K562 (cell line): ENCODE measurements at regions not wholly inside any gene's neighbourhood (a gene's known extent, or its start where the extent isn't known, plus 50 kb on each side); places are given as distances from the start of the nearest gene placed in this dataset.

Experiments used
- ATAC-seq: fragments of 200-7000 bp; cut with Tn5 transposase; 3 replicates; pipeline ENCODE4 v1.9.1; 2020; ENCODE audit warnings: moderate library complexity
- BruUV-seq: library from RNA; stranded (reverse); fragments of 400-500 nt; replicated peaks from 2 replicates; lab custom pipeline; 2021; lab: Mats Ljungman, UMichigan
- CTCF ChIA-PET: fragments of 300-600 bp; formaldehyde crosslinking; extraction: SDS; loops from one replicate; lab custom pipeline; 2021; ENCODE audit warnings: low intra/inter-chr PET ratio; lab: Yijun Ruan, JAX
- POLR2A ChIA-PET: fragments of 300-600, 350-650 bp; sonication (Branson Sonifier 250); formaldehyde crosslinking; extraction: SDS; loops from one replicate; lab custom pipeline; 2021; ENCODE audit warnings: antibody characterized with exemption, inconsistent platforms; lab: Yijun Ruan, JAX
- DNase-seq, 4 experiments: peaks; one replicate each; pipeline versions ENCODE4 v3.0.0 to v3.0.0-alpha.2; 2011 to 2018; ENCODE audit warnings: low spot score in 3 of 4, mixed read lengths in 3 of 4; ENCODE audit errors: extremely low read depth in 1 of 4
- FAIRE-seq: peaks from 2 replicates; lab custom pipeline; 2011; peaks lifted over from hg19 to GRCh38; lab: Jason Lieb, UNC
- H2AFZ ChIP-seq: 2 replicates; pipeline ENCODE4 v1.6.0; 2011; ENCODE audit warnings: low read depth, low read length, control low read depth, inconsistent platforms
- H3K27ac ChIP-seq: fragments of 200-600 bp; 3 replicates; pipeline ENCODE4 v1.8.0; 2011; ENCODE audit warnings: low read depth, mild to moderate bottlenecking, control low read depth, inconsistent platforms, low read length, moderate library complexity, mixed read lengths; ENCODE audit errors: extremely low read depth
- H3K27me3 ChIP-seq, 2 experiments: fragments of 300-600 bp in 1 of 2; 2 replicates in 1 of 2; 3 replicates in 1 of 2; pipeline versions ENCODE4 v1.6.0 to v1.8.0; 2011; ENCODE audit warnings: inconsistent platforms in 2 of 2, low read length in 2 of 2, mild to moderate bottlenecking in 1 of 2, mixed read lengths in 1 of 2, moderate library complexity in 1 of 2; ENCODE audit not compliant: control insufficient read depth in 2 of 2, insufficient read depth in 2 of 2
- H3K36me3 ChIP-seq: fragments of 300-600 bp; 3 replicates; pipeline ENCODE4 v1.8.0; 2011; ENCODE audit warnings: mild to moderate bottlenecking, low read length, inconsistent platforms; ENCODE audit not compliant: control insufficient read depth, insufficient read depth
- H3K4me1 ChIP-seq, 2 experiments: fragments of 200-600 bp in 1 of 2; replicated peaks in 1 of 2; 2 replicates in 1 of 2; 3 replicates in 1 of 2; pipeline versions ENCODE4 v1.5.1 to v1.8.0; 2011; ENCODE audit warnings: inconsistent platforms in 2 of 2, low read length in 2 of 2, mild to moderate bottlenecking in 1 of 2, mixed read lengths in 1 of 2, moderate library complexity in 1 of 2; ENCODE audit not compliant: control insufficient read depth in 2 of 2, insufficient read depth in 2 of 2
- H3K4me2 ChIP-seq: 2 replicates; pipeline ENCODE4 v1.6.1; 2011; ENCODE audit warnings: low read length, control low read depth, inconsistent platforms, mixed read lengths; ENCODE audit not compliant: insufficient read depth
- H3K4me3 ChIP-seq: fragments of 200-600 bp; sonication (generic), shearing (Covaris generic); 2 replicates; pipeline ENCODE4 v1.5.1; 2016; ENCODE audit warnings: control low read depth, inconsistent platforms
- H3K79me2 ChIP-seq: fragments of 200-600 bp; 3 replicates; pipeline ENCODE4 v1.8.0; 2011; ENCODE audit warnings: low read length, inconsistent platforms; ENCODE audit not compliant: control insufficient read depth, insufficient read depth
- H3K9ac ChIP-seq, 2 experiments: 2 replicates each; pipeline versions ENCODE4 v1.6.0 to v1.6.1; 2011; ENCODE audit warnings: low read depth in 2 of 2, low read length in 2 of 2, control low read depth in 1 of 2, inconsistent platforms in 1 of 2, mild to moderate bottlenecking in 1 of 2, mixed read lengths in 1 of 2; ENCODE audit not compliant: insufficient read depth in 1 of 2
- H3K9me1 ChIP-seq: one replicate; pipeline ENCODE4 v1.6.0; 2011; ENCODE audit warnings: inconsistent platforms, mild to moderate bottlenecking, low read length, moderate library complexity; ENCODE audit not compliant: control insufficient read depth, insufficient read depth
- H3K9me3 ChIP-seq: replicated peaks from 2 replicates; pipeline ENCODE4 v1.5.1; 2011; ENCODE audit warnings: low read depth, low read length, inconsistent platforms; ENCODE audit not compliant: control insufficient read depth, insufficient read depth
- H4K20me1 ChIP-seq: replicated peaks from 2 replicates; pipeline ENCODE4 v1.6.1; 2011; ENCODE audit warnings: low read length, inconsistent platforms, mixed read lengths; ENCODE audit not compliant: control insufficient read depth, insufficient read depth
- CBX3 ChIP-seq, 2 experiments: IDR thresholded peaks; 1 replicate in 1 of 2; 2 replicates in 1 of 2; pipeline ENCODE4 v1.6.1; 2012; ENCODE audit warnings: inconsistent platforms in 2 of 2, low read length in 2 of 2, borderline replicate concordance in 1 of 2, control low read depth in 1 of 2
- MCM7 ChIP-seq, 2 experiments: fragments of 450-650 bp; IDR thresholded peaks; 2 replicates each; pipeline ENCODE4 v1.6.1; 2016 to 2018
- SIN3B ChIP-seq: fragments of 450-650 bp; IDR thresholded peaks from 2 replicates; pipeline ENCODE4 v1.6.1; 2017; ENCODE audit warnings: low read depth, mild to moderate bottlenecking, moderate library complexity
- SPI1 ChIP-seq: IDR thresholded peaks from 2 replicates; pipeline ENCODE4 v1.6.1; 2011; ENCODE audit warnings: low read depth, low read length, control low read depth, borderline replicate concordance
- TARDBP ChIP-seq: fragments of 450-650 bp; IDR thresholded peaks from 2 replicates; pipeline ENCODE4 v1.6.1; 2016
- TBL1XR1 ChIP-seq, 2 experiments: IDR thresholded peaks; 2 replicates each; pipeline ENCODE4 v1.6.1; 2012; ENCODE audit warnings: improper control_type of control experiment in 2 of 2, low read length in 2 of 2, mild to moderate bottlenecking in 1 of 2
- ZNF75A ChIP-seq: fragments of 450-650 bp; formaldehyde crosslinking; IDR thresholded peaks from 2 replicates; pipeline ENCODE4 v1.4.0; 2020; ENCODE audit warnings: mild to moderate bottlenecking
- ZNF778 ChIP-seq: fragments of 450-650 bp; formaldehyde crosslinking; IDR thresholded peaks from 2 replicates; pipeline ENCODE4 v1.4.0; 2020; ENCODE audit warnings: mild to moderate bottlenecking, moderate library complexity
- WGBS: fragments of 100-300 bp; shearing (Covaris generic); methylation state at CpG from one replicate; pipeline ENCODE4 v1.1.6; 2016; ENCODE audit warnings: low coverage, mixed read lengths; ENCODE audit not compliant: insufficient coverage; ENCODE audit errors: missing lambda C conversion rate; 5-methylcytosine and 5-hydroxymethylcytosine counted together
- in situ Hi-C: fragments of 300-500 bp; cut with MboI; formaldehyde crosslinking; loops from 4 replicates; pipeline ENCODE4 v1.15.0; 2018; ENCODE audit warnings: inconsistent platforms, mixed read lengths
- intact Hi-C: fragments of 100-400 bp; cut with micrococcal nuclease; formaldehyde crosslinking; loops from 2 replicates; pipeline ENCODE4 v1.14.2; 2022
- TF ChIP-seq, protein P1 (sequence below): fragments of 250-450 bp; sonication (Bioruptor Pico); IDR thresholded peaks from 2 replicates; pipeline ENCODE4 v1.5.0; 2020; ENCODE audit warnings: mild to moderate bottlenecking
- TF ChIP-seq, protein P2 (sequence below): fragments of 450-650 bp; formaldehyde crosslinking; IDR thresholded peaks from 2 replicates; pipeline ENCODE4 v1.4.0; 2020; ENCODE audit warnings: mild to moderate bottlenecking, moderate library complexity
- TF ChIP-seq, protein P3 (sequence below): conservative IDR thresholded peaks from 2 replicates; pipeline ENCODE4 v1.6.1; 2011; ENCODE audit warnings: low read depth, mild to moderate bottlenecking, low read length; ENCODE audit not compliant: control insufficient read depth
- TF ChIP-seq, protein P4 (sequence below): fragments of 450-650 bp; IDR thresholded peaks from one replicate; pipeline ENCODE4 v1.6.1; 2018; ENCODE audit warnings: mild to moderate bottlenecking, moderate library complexity; ENCODE audit not compliant: partially characterized antibody

DNA sequence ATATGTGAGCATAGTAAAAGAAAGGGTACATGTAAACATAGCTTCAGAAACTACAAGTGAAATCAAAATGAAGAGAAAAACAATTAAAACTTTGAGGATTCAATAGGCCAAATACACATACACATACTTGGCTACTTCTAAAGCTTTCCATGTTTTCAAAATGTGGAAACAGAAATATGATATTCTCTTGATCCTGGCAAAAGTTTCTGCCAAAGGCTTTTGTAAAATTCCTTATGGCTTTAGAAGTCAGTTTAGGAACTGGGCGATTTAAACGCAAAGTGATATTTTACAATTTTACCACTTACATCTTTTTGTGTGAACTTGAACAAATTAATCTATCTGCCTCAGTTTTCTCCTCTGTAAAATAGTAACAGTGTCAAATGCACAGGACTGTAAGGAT, 756.4 kb downstream of the C12orf50 start:
- Histone ChIP-seq H3K4me1 (no peaks in the 10 kb centered on the region), H3K4me3 (no peak overlapping the region), H3K9ac (no peak overlapping the region), H3K9me1 (no peaks in the 10 kb centered on the region), H3K4me2 (no peak overlapping the region), H3K27me3 (no peaks in the 10 kb centered on the region), H3K36me3 (no peaks in the 10 kb centered on the region), H3K27ac (no peak overlapping the region), H2AFZ (no peak overlapping the region)
- no peak for DNase-seq
- intact Hi-C loops (no loop called here), in situ Hi-C loops (no loop called here)
- 0% methylated on average over 2 of the region's 2 CpGs for WGBS
- ATAC-seq = no peak
- no peak for TF ChIP-seq SPI1
- no peak for TF ChIP-seq MCM7 (IDR thresholded peaks at IDR 0.05)
- TF ChIP-seq, all 486 proteins: peak for 0
- CTCF ChIA-PET = no interaction called here
- Histone ChIP-seq H3K79me2 (no peaks in the 10 kb centered on the region), H3K9me3 (no peaks in the 10 kb centered on the region), H4K20me1 (no peaks in the 10 kb centered on the region)
- BruUV-seq = no TSS peak
- no peak for FAIRE-seq
- POLR2A ChIA-PET = no interaction called here

DNA sequence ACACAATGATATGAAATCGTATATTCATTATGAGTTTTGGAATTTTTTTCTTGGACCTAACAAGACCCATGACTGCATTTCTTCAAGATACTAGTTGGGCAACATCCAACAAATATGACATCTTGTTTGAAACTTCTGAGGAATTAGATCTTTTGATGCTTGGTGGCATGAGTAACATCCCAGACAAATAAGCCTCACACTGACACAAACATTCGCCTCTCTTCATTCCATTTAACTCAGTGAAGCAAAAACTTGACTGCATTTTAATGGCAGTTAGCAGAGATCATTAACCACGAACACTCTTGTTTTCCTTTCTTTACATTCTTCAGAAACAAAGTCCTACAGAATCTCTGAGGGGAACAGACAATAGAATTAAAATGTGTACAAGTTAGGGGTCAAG, 758.3 kb downstream of the C12orf50 start:
- no peak for FAIRE-seq
- ATAC-seq = no peak
- Histone ChIP-seq H3K79me2 (no peaks in the 10 kb centered on the region), H3K9ac (no peak overlapping the region), H3K9me3 (no peaks in the 10 kb centered on the region), H3K36me3 (no peaks in the 10 kb centered on the region), H3K27me3 (no peaks in the 10 kb centered on the region), H3K4me3 (no peak overlapping the region), H2AFZ (no peak overlapping the region), H4K20me1 (no peaks in the 10 kb centered on the region), H3K9me1 (no peaks in the 10 kb centered on the region), H3K4me1 (no peaks in the 10 kb centered on the region), H3K27ac (no peak overlapping the region), H3K4me2 (no peak overlapping the region)
- ChIA-PET CTCF (no interaction called here), POLR2A (no interaction called here)
- WGBS = 0% methylated on average over 2 of the region's 3 CpGs
- BruUV-seq = no TSS peak
- DNase-seq = no peak
- in situ Hi-C loops (no loop called here), intact Hi-C loops (no loop called here)
- no peak for TF ChIP-seq ZNF778
- TF ChIP-seq, protein P1, sequence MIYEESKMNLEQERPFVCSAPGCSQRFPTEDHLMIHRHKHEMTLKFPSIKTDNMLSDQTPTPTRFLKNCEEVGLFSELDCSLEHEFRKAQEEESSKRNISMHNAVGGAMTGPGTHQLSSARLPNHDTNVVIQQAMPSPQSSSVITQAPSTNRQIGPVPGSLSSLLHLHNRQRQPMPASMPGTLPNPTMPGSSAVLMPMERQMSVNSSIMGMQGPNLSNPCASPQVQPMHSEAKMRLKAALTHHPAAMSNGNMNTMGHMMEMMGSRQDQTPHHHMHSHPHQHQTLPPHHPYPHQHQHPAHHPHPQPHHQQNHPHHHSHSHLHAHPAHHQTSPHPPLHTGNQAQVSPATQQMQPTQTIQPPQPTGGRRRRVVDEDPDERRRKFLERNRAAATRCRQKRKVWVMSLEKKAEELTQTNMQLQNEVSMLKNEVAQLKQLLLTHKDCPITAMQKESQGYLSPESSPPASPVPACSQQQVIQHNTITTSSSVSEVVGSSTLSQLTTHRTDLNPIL (CRISPR knock-in tag) = no peak
- no peak for TF ChIP-seq TBL1XR1 (IDR thresholded peaks at IDR 0.05; ENCODE audit: low read length in 2 of 2)
- TF ChIP-seq SIN3B = no peak
- no peak for TF ChIP-seq ZNF75A
- TF ChIP-seq, protein P2, sequence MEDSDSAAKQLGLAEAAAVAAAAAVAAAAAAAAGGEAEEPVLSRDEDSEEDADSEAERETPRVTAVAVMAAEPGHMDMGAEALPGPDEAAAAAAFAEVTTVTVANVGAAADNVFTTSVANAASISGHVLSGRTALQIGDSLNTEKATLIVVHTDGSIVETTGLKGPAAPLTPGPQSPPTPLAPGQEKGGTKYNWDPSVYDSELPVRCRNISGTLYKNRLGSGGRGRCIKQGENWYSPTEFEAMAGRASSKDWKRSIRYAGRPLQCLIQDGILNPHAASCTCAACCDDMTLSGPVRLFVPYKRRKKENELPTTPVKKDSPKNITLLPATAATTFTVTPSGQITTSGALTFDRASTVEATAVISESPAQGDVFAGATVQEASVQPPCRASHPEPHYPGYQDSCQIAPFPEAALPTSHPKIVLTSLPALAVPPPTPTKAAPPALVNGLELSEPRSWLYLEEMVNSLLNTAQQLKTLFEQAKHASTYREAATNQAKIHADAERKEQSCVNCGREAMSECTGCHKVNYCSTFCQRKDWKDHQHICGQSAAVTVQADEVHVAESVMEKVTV (CRISPR knock-in tag) = no peak
- TF ChIP-seq, protein P3, sequence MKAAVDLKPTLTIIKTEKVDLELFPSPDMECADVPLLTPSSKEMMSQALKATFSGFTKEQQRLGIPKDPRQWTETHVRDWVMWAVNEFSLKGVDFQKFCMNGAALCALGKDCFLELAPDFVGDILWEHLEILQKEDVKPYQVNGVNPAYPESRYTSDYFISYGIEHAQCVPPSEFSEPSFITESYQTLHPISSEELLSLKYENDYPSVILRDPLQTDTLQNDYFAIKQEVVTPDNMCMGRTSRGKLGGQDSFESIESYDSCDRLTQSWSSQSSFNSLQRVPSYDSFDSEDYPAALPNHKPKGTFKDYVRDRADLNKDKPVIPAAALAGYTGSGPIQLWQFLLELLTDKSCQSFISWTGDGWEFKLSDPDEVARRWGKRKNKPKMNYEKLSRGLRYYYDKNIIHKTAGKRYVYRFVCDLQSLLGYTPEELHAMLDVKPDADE = no peak
- TF ChIP-seq, protein P4, sequence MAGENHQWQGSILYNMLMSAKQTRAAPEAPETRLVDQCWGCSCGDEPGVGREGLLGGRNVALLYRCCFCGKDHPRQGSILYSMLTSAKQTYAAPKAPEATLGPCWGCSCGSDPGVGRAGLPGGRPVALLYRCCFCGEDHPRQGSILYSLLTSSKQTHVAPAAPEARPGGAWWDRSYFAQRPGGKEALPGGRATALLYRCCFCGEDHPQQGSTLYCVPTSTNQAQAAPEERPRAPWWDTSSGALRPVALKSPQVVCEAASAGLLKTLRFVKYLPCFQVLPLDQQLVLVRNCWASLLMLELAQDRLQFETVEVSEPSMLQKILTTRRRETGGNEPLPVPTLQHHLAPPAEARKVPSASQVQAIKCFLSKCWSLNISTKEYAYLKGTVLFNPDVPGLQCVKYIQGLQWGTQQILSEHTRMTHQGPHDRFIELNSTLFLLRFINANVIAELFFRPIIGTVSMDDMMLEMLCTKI = no peak
- TF ChIP-seq CBX3 (IDR thresholded peaks at IDR 0.05; ENCODE audit: borderline replicate concordance in 1 of 2, low read length in 2 of 2) = no peak
- no peak for TF ChIP-seq TARDBP
